ENCODE measurements at regions not wholly inside any gene's neighbourhood (a gene's known extent, or its start where the extent isn't known, plus 50 kb on each side); places are given as distances from the start of the nearest gene placed in this dataset.

DNA sequence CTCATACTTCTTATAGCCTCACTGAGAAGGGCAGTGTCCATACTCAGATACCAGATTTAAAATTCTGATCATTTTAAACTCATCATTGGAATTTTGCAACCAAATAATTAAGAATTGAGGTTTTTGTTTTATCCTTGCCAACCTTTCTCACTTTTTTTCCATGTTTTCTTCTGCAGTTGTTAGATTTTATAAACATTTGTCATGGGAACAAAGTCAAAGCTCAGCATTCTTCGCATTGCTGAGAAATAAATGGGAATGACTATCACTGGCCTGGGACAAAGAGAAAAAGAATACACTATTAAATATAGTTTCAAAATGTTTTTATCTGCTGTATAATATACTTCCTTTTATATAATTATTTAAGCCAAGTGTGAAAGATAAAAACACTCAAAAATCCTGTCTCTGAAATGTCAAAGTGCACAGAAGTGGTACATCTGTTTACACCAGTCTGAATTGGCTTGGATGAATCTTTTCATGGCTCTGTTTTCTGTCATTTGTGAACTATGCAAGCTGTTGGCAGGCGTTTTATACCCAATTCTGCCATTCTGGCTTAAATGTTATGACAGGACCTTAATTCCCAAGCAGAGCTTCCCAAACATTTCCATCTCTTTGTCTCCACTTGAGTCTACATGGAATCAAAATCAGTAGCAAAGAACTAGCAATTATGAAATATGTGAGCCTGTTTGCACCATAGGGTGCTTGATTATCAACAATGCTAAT lies 249.3 kb upstream of the SYT4 start:
- Histone ChIP-seq H3K4me1 (ENCODE audit: control insufficient read depth, insufficient read depth, low read depth, low read length) (no peaks in the 10 kb centered on the region), H2AK5ac (ENCODE audit: low read length, severe bottlenecking) (no peak overlapping the region), H2BK15ac (ENCODE audit: low read depth, poor library complexity, severe bottlenecking) (no peak overlapping the region), H4K91ac (ENCODE audit: low read length) (no peak overlapping the region), H3K14ac (ENCODE audit: low read length in 2 of 2) (no peak overlapping the region), H3K4ac (ENCODE audit: low read depth in 1 of 2, low read length in 2 of 2) (no peak overlapping the region), H2BK5ac (ENCODE audit: low read depth, low read length, poor library complexity, severe bottlenecking) (no peak overlapping the region), H3K4me3 (ENCODE audit: insufficient read depth in 1 of 2, low read depth in 1 of 2, low read length in 2 of 2) (no peak overlapping the region), H3K27ac (ENCODE audit: low read length, poor library complexity, severe bottlenecking) (no peak overlapping the region), H3K4me2 (ENCODE audit: low read length, poor library complexity, severe bottlenecking) (no peak overlapping the region), H3K18ac (ENCODE audit: low read depth in 1 of 2, low read length in 2 of 2) (no peak overlapping the region), H4K8ac (ENCODE audit: low read length) (no peak overlapping the region), H2AFZ (ENCODE audit: low read depth, low read length) (no peak overlapping the region), H3K23ac (ENCODE audit: low read length in 2 of 2) (no peak overlapping the region), H3K79me1 (replicated peaks; ENCODE audit: low read length, poor library complexity, severe bottlenecking) (no peaks in the 10 kb centered on the region), H3K36me3 (ENCODE audit: control insufficient read depth in 1 of 2, insufficient read depth in 2 of 2, low read depth in 1 of 2, low read length in 2 of 2) (no peaks in the 10 kb centered on the region), H2BK12ac (ENCODE audit: low read length in 2 of 2) (no peak overlapping the region), H3K27me3 (ENCODE audit: control insufficient read depth in 1 of 2, insufficient read depth in 1 of 2, low read length in 2 of 2) (no peaks in the 10 kb centered on the region), H3K9me3 (ENCODE audit: control insufficient read depth, low read length) (no peaks in the 10 kb centered on the region), H3K9ac (ENCODE audit: low read length) (no peak overlapping the region), H2BK120ac (ENCODE audit: low read depth, low read length) (no peak overlapping the region)
- peak; percentile 24 for DNase-seq
- WGBS, result 0% methylated on average over 1 of the region's 2 CpGs

DNA sequence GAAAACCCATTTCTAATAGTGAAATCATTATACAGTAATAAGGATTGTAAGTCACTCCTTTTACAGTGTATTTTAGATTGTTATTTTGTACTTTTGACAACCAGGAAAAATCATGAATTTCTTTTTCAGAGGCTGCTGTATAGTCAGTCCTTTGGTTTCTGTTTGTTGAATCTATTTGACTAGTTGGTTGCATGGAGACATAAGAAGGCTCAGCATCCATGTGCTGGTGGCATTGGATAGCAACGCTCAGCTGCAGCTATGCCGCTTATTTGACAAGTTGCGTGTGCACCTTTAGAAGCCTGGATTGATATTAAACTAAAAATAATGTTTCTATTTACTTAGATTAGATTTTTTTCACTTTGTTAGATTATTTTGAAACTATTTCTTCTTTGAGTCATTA lies 254.1 kb upstream of the SYT4 start:
- Histone ChIP-seq H3K27ac (ENCODE audit: low read length, poor library complexity, severe bottlenecking) (no peak overlapping the region), H3K27me3 (ENCODE audit: control insufficient read depth in 1 of 2, insufficient read depth in 1 of 2, low read length in 2 of 2) (no peaks in the 10 kb centered on the region), H3K4ac (ENCODE audit: low read depth in 1 of 2, low read length in 2 of 2) (no peak overlapping the region), H3K23ac (ENCODE audit: low read length in 2 of 2) (no peak overlapping the region), H4K8ac (ENCODE audit: low read length) (no peak overlapping the region), H2BK12ac (ENCODE audit: low read length in 2 of 2) (no peak overlapping the region), H3K18ac (ENCODE audit: low read depth in 1 of 2, low read length in 2 of 2) (no peak overlapping the region), H3K4me1 (ENCODE audit: control insufficient read depth, insufficient read depth, low read depth, low read length) (no peaks in the 10 kb centered on the region), H3K4me3 (ENCODE audit: insufficient read depth in 1 of 2, low read depth in 1 of 2, low read length in 2 of 2) (no peak overlapping the region), H4K91ac (ENCODE audit: low read length) (no peak overlapping the region), H3K9me3 (ENCODE audit: control insufficient read depth, low read length) (no peaks in the 10 kb centered on the region), H3K14ac (ENCODE audit: low read length in 2 of 2) (no peak overlapping the region), H3K36me3 (ENCODE audit: control insufficient read depth in 1 of 2, insufficient read depth in 2 of 2, low read depth in 1 of 2, low read length in 2 of 2) (no peaks in the 10 kb centered on the region), H3K79me1 (replicated peaks; ENCODE audit: low read length, poor library complexity, severe bottlenecking) (no peaks in the 10 kb centered on the region), H2BK120ac (ENCODE audit: low read depth, low read length) (no peak overlapping the region), H2AK5ac (ENCODE audit: low read length, severe bottlenecking) (no peak overlapping the region), H2BK15ac (ENCODE audit: low read depth, poor library complexity, severe bottlenecking) (no peak overlapping the region), H3K4me2 (ENCODE audit: low read length, poor library complexity, severe bottlenecking) (no peak overlapping the region), H2BK5ac (ENCODE audit: low read depth, low read length, poor library complexity, severe bottlenecking) (no peak overlapping the region), H3K9ac (ENCODE audit: low read length) (no peak overlapping the region), H2AFZ (ENCODE audit: low read depth, low read length) (no peak overlapping the region)
- WGBS, result 94% methylated on average over 2 of the region's 3 CpGs
- no peak for DNase-seq

DNA sequence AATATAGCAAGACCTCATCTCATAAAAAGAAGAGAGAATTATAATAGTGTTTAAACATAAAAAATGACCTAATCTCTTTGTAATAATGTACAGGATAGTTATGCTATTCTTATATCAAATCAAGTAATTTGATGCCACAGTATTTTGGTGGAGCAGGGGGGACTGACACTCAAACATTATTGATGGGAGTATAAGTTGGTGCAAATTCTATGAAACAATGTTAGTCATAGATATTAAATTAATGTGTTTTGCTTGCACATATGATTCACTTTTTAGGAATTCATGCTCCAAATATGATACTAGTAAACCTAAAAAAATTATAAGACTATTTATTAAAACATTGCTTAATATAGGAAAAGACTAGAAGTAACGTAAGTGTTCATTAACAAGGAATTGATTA lies 256.1 kb upstream of the SYT4 start:
- H2BK15ac ChIP-seq (ENCODE audit: low read depth, poor library complexity, severe bottlenecking), result no peak overlapping the region
- no peak overlapping the region for H2BK5ac ChIP-seq (ENCODE audit: low read depth, low read length, poor library complexity, severe bottlenecking)
- WGBS, result 100% methylated on average over 1 of the region's 1 CpG

DNA sequence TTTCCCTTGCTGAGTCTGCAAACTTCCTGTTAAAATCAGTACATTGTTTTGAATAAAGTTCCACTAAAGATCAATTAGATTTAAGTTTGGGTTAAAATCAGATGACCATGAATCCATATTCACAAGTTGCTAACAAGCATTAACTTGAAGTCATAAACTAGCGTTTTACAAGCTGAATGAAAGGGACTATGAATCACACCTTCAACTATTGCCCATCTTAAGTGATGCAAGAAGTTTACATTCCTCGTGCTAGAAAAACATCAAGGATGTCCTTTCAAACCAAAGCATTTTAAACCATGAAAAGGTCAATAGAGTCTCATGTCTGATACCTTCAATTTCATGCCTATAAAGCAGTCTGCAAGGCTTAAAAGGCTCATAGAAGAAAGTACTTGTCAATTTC lies 257.2 kb upstream of the SYT4 start:
- no peak overlapping the region for H4K8ac ChIP-seq (ENCODE audit: low read length)
- no peaks in the 10 kb centered on the region for H3K79me1 ChIP-seq (replicated peaks; ENCODE audit: low read length, poor library complexity, severe bottlenecking)
- WGBS, result 42% methylated on average over 2 of the region's 2 CpGs
- H2BK15ac ChIP-seq (ENCODE audit: low read depth, poor library complexity, severe bottlenecking), result no peak overlapping the region
- H2BK5ac ChIP-seq (ENCODE audit: low read depth, low read length, poor library complexity, severe bottlenecking), result no peak overlapping the region
- no peaks in the 10 kb centered on the region for H3K27me3 ChIP-seq (ENCODE audit: control insufficient read depth in 1 of 2, insufficient read depth in 1 of 2, low read length in 2 of 2)
- H3K27ac ChIP-seq (ENCODE audit: low read length, poor library complexity, severe bottlenecking), result no peak overlapping the region
- no peak overlapping the region for H2AFZ ChIP-seq (ENCODE audit: low read depth, low read length)
- H3K4me3 ChIP-seq (ENCODE audit: insufficient read depth in 1 of 2, low read depth in 1 of 2, low read length in 2 of 2), result no peak overlapping the region
- H2BK120ac ChIP-seq (ENCODE audit: low read depth, low read length), result no peak overlapping the region
- H3K14ac ChIP-seq (ENCODE audit: low read length in 2 of 2), result no peak overlapping the region
- no peak overlapping the region for H2BK12ac ChIP-seq (ENCODE audit: low read length in 2 of 2)
- H4K91ac ChIP-seq (ENCODE audit: low read length), result no peak overlapping the region
- H3K4me2 ChIP-seq (ENCODE audit: low read length, poor library complexity, severe bottlenecking), result no peak overlapping the region
- no peak overlapping the region for H3K18ac ChIP-seq (ENCODE audit: low read depth in 1 of 2, low read length in 2 of 2)
- H3K9me3 ChIP-seq (ENCODE audit: control insufficient read depth, low read length), result no peaks in the 10 kb centered on the region
- no peak overlapping the region for H3K23ac ChIP-seq (ENCODE audit: low read length in 2 of 2)
- no peak overlapping the region for H3K4ac ChIP-seq (ENCODE audit: low read depth in 1 of 2, low read length in 2 of 2)
- DNase-seq, result peak; percentile 6
- H3K4me1 ChIP-seq (ENCODE audit: control insufficient read depth, insufficient read depth, low read depth, low read length), result no peaks in the 10 kb centered on the region
- H3K36me3 ChIP-seq (ENCODE audit: control insufficient read depth in 1 of 2, insufficient read depth in 2 of 2, low read depth in 1 of 2, low read length in 2 of 2), result no peaks in the 10 kb centered on the region
- H2AK5ac ChIP-seq (ENCODE audit: low read length, severe bottlenecking), result no peak overlapping the region
- H3K9ac ChIP-seq (ENCODE audit: low read length), result no peak overlapping the region

More for the DNA sequence above, 256.1 kb upstream of the SYT4 start:
- no peak overlapping the region for H2AK5ac ChIP-seq (ENCODE audit: low read length, severe bottlenecking)
- H3K9ac ChIP-seq (ENCODE audit: low read length), result no peak overlapping the region
- no peak overlapping the region for H3K4ac ChIP-seq (ENCODE audit: low read depth in 1 of 2, low read length in 2 of 2)
- H3K79me1 ChIP-seq (replicated peaks; ENCODE audit: low read length, poor library complexity, severe bottlenecking), result no peaks in the 10 kb centered on the region
- no peaks in the 10 kb centered on the region for H3K9me3 ChIP-seq (ENCODE audit: control insufficient read depth, low read length)
- no peak overlapping the region for H3K4me2 ChIP-seq (ENCODE audit: low read length, poor library complexity, severe bottlenecking)
- no peak overlapping the region for H4K91ac ChIP-seq (ENCODE audit: low read length)
- no peaks in the 10 kb centered on the region for H3K4me1 ChIP-seq (ENCODE audit: control insufficient read depth, insufficient read depth, low read depth, low read length)
- no peaks in the 10 kb centered on the region for H3K27me3 ChIP-seq (ENCODE audit: control insufficient read depth in 1 of 2, insufficient read depth in 1 of 2, low read length in 2 of 2)
- DNase-seq, result no peak
- H3K14ac ChIP-seq (ENCODE audit: low read length in 2 of 2), result no peak overlapping the region
- H4K8ac ChIP-seq (ENCODE audit: low read length), result no peak overlapping the region
- H3K18ac ChIP-seq (ENCODE audit: low read depth in 1 of 2, low read length in 2 of 2), result no peak overlapping the region
- H3K36me3 ChIP-seq (ENCODE audit: control insufficient read depth in 1 of 2, insufficient read depth in 2 of 2, low read depth in 1 of 2, low read length in 2 of 2), result no peaks in the 10 kb centered on the region
- H3K23ac ChIP-seq (ENCODE audit: low read length in 2 of 2), result no peak overlapping the region
- H2AFZ ChIP-seq (ENCODE audit: low read depth, low read length), result no peak overlapping the region
- no peak overlapping the region for H2BK120ac ChIP-seq (ENCODE audit: low read depth, low read length)
- no peak overlapping the region for H3K27ac ChIP-seq (ENCODE audit: low read length, poor library complexity, severe bottlenecking)
- H2BK12ac ChIP-seq (ENCODE audit: low read length in 2 of 2), result no peak overlapping the region
- H3K4me3 ChIP-seq (ENCODE audit: insufficient read depth in 1 of 2, low read depth in 1 of 2, low read length in 2 of 2), result no peak overlapping the region
